B cell (primary cell): ENCODE measurements at regions not wholly inside any gene's neighbourhood (a gene's known extent, or its start where the extent isn't known, plus 50 kb on each side); places are given as distances from the start of the nearest gene placed in this dataset.

ENCODE experiments used
- ATAC-seq: fragments of 200-7000 bp; cut with Tn5 transposase; one replicate; pipeline ENCODE4 v1.10.0; 2021; ENCODE audit warnings: low read depth, mild to moderate bottlenecking, moderate number of reproducible peaks, moderate library complexity
- CTCF ChIA-PET: fragments of 350-600 bp; sonication (Branson Sonifier 250); formaldehyde crosslinking; loops from one replicate; lab custom pipeline; 2021; ENCODE audit warnings: antibody characterized with exemption, inconsistent platforms; lab: Charles Lee
- POLR2A ChIA-PET: fragments of 350-600 bp; sonication (Branson Sonifier 250); formaldehyde crosslinking; loops from one replicate; lab custom pipeline; 2021; ENCODE audit warnings: antibody characterized with exemption; lab: Charles Lee
- DNase-seq: peaks from one replicate; pipeline ENCODE4 v3.0.0; 2013
- H2AFZ ChIP-seq: 2 replicates; pipeline ENCODE4 v1.6.1; 2012; ENCODE audit warnings: mild to moderate bottlenecking, low read depth, low read length; ENCODE audit not compliant: insufficient read depth, poor library complexity, severe bottlenecking
- H3K27ac ChIP-seq, 2 donors: 1 replicate in 1 of 2; 2 replicates in 1 of 2; pipeline ENCODE4 v1.5.1; 2012 to 2013; ENCODE audit warnings: low read length in 2 of 2, mild to moderate bottlenecking in 2 of 2, moderate library complexity in 1 of 2
- H3K27me3 ChIP-seq, 4 experiments: fragments of 200-600 bp in 1 of 4; sonication (generic) in 1 of 4; replicated peaks in 1 of 4; 1 replicate in 2 of 4; 2 replicates in 2 of 4; pipeline versions ENCODE4 v1.6.1 to v1.7.0; 2013 to 2016; ENCODE audit warnings: low read length in 3 of 4, mild to moderate bottlenecking in 2 of 4, mixed read lengths in 1 of 4, moderate library complexity in 1 of 4; ENCODE audit not compliant: insufficient read depth in 4 of 4, control insufficient read depth in 3 of 4; ENCODE audit errors: control extremely low read depth in 1 of 4
- H3K36me3 ChIP-seq, 2 experiments: replicated peaks in 1 of 2; 1 replicate in 1 of 2; 2 replicates in 1 of 2; pipeline versions ENCODE4 v1.6.1 to v1.7.1; 2013; ENCODE audit warnings: low read length in 1 of 2; ENCODE audit not compliant: insufficient read depth in 2 of 2, control insufficient read depth in 1 of 2; ENCODE audit errors: control extremely low read depth in 1 of 2, extremely low read depth in 1 of 2
- H3K4me1 ChIP-seq, 2 donors: fragments of 200-600 bp in 1 of 2; sonication (generic) in 1 of 2; 1 replicate in 1 of 2; 2 replicates in 1 of 2; pipeline versions ENCODE4 v1.5.1 to v1.6.1; 2013 to 2017; ENCODE audit warnings: low read length in 2 of 2; ENCODE audit not compliant: control insufficient read depth in 2 of 2, insufficient read depth in 2 of 2
- H3K4me2 ChIP-seq: replicated peaks from 2 replicates; pipeline ENCODE3; 2012; ENCODE audit warnings: mild to moderate bottlenecking, low read depth, low read length; ENCODE audit not compliant: poor library complexity, severe bottlenecking
- H3K4me3 ChIP-seq, 5 experiments: fragments of 200-600 bp in 1 of 5; sonication (generic) in 1 of 5; 1 replicate in 3 of 5; 2 replicates in 2 of 5; pipeline versions ENCODE4 v1.5.1 to v1.7.0; 2011 to 2016; ENCODE audit warnings: low read length in 4 of 5, mild to moderate bottlenecking in 4 of 5, low read depth in 2 of 5, control low read depth in 1 of 5, moderate library complexity in 1 of 5; ENCODE audit not compliant: insufficient read depth in 1 of 5; ENCODE audit errors: control extremely low read depth in 1 of 5, extremely low read depth in 1 of 5
- H3K79me2 ChIP-seq: fragments of 200-600 bp; sonication (generic); one replicate; pipeline ENCODE4 v1.6.0; 2016; ENCODE audit warnings: low read length; ENCODE audit not compliant: control insufficient read depth, insufficient read depth
- H3K9ac ChIP-seq: fragments of 200-600 bp; sonication (generic); 2 replicates; pipeline ENCODE4 v1.6.1; 2017; ENCODE audit warnings: mild to moderate bottlenecking, low read length, moderate library complexity
- H3K9me3 ChIP-seq, 3 donors: one replicate each; pipeline versions ENCODE4 v1.6.1 to v1.7.1; 2013; ENCODE audit warnings: low read length in 2 of 3; ENCODE audit not compliant: control insufficient read depth in 2 of 3, insufficient read depth in 1 of 3; ENCODE audit errors: control extremely low read depth in 1 of 3
- H4K20me1 ChIP-seq: 2 replicates; pipeline ENCODE4 v1.6.0; 2012; ENCODE audit warnings: mild to moderate bottlenecking, low read length; ENCODE audit not compliant: insufficient read depth, control insufficient read depth, poor library complexity, severe bottlenecking
- H3K27ac Mint-ChIP-seq: one replicate; pipeline ENCODE4 v1.8.0; 2021; ENCODE audit warnings: mixed read lengths
- H3K27me3 Mint-ChIP-seq: one replicate; pipeline ENCODE4 v1.8.0; 2021; ENCODE audit warnings: mixed read lengths
- H3K4me1 Mint-ChIP-seq: one replicate; pipeline ENCODE4 v1.8.0; 2021; ENCODE audit warnings: mixed read lengths
- H3K4me3 Mint-ChIP-seq: one replicate; pipeline ENCODE4 v1.8.0; 2021; ENCODE audit warnings: mixed read lengths
- H3K9me3 Mint-ChIP-seq: one replicate; pipeline ENCODE4 v1.8.0; 2022; ENCODE audit warnings: mixed read lengths; ENCODE audit not compliant: insufficient read depth
- EZH2 ChIP-seq: IDR thresholded peaks from 2 replicates; pipeline ENCODE4 v1.6.1; 2012; ENCODE audit warnings: borderline replicate concordance, low read depth, mild to moderate bottlenecking, moderate library complexity, low read length; ENCODE audit not compliant: insufficient read depth, poor library complexity, severe bottlenecking
- WGBS: methylation state at CpG from one replicate; pipeline ENCODE4 v1.1.5; 2013; ENCODE audit warnings: missing lambda C conversion rate; ENCODE audit not compliant: insufficient coverage; 5-methylcytosine and 5-hydroxymethylcytosine counted together
- intact Hi-C: fragments of 100-400 bp; cut with micrococcal nuclease; formaldehyde crosslinking; loops from one replicate; pipeline ENCODE4 v1.10.0; 2022
- TF ChIP-seq, protein P1 (sequence below): fragments of 200-600 bp; IDR thresholded peaks from one replicate; pipeline ENCODE4 v1.8.0; 2022; ENCODE audit warnings: antibody characterized with exemption, mild to moderate bottlenecking

DNA sequence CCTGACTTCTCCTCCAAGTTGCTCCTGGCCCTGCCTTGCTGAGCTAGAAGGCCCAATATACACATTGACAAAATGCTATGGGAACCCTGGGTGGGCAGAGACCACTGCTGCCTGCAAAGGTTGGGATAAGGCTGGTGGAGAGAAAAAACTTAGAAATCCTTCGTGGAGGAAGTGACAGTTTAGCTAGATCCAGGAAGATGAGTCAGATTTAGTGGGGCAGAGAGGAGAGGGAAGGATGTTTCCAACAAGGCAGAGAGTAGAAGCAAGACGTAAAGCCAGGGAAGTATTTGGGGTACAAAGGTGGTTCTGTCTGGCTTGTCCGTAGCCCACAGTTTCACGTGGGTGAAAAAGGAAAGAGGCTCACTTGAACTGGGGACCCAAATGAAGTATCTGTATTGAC, 69.0 kb upstream of the CLMN start:
- H3K9me3 ChIP-seq, result peaks cover 0 to 8% (median 3%) of the 10 kb centered on the region in 3 donors
- Mint-ChIP-seq H3K4me3 (no peak overlapping the region), H3K27me3 (peaks cover 24% of the 10 kb centered on the region), H3K9me3 (peaks cover 3% of the 10 kb centered on the region), H3K27ac (no peak overlapping the region), H3K4me1 (no peaks in the 10 kb centered on the region)
- 87% methylated on average over 4 of the region's 4 CpGs for WGBS
- H4K20me1 ChIP-seq, result no peaks in the 10 kb centered on the region
- H3K27ac ChIP-seq, result no peak overlapping the region
- intact Hi-C loops, result no loop called here
- H3K4me1 ChIP-seq, result no peaks in the 10 kb centered on the region
- TF ChIP-seq, protein P1, sequence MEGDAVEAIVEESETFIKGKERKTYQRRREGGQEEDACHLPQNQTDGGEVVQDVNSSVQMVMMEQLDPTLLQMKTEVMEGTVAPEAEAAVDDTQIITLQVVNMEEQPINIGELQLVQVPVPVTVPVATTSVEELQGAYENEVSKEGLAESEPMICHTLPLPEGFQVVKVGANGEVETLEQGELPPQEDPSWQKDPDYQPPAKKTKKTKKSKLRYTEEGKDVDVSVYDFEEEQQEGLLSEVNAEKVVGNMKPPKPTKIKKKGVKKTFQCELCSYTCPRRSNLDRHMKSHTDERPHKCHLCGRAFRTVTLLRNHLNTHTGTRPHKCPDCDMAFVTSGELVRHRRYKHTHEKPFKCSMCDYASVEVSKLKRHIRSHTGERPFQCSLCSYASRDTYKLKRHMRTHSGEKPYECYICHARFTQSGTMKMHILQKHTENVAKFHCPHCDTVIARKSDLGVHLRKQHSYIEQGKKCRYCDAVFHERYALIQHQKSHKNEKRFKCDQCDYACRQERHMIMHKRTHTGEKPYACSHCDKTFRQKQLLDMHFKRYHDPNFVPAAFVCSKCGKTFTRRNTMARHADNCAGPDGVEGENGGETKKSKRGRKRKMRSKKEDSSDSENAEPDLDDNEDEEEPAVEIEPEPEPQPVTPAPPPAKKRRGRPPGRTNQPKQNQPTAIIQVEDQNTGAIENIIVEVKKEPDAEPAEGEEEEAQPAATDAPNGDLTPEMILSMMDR, result no peak
- no peak for TF ChIP-seq EZH2
- H3K79me2 ChIP-seq, result peaks cover 3% of the 10 kb centered on the region
- no peak overlapping the region for H3K4me2 ChIP-seq
- POLR2A ChIA-PET, result no interaction called here
- no peaks in the 10 kb centered on the region for H3K36me3 ChIP-seq
- H3K4me3 ChIP-seq, result no peak overlapping the region
- DNase-seq, result no peak
- peaks cover 0 to 5% (median 2%) of the 10 kb centered on the region in 4 experiments for H3K27me3 ChIP-seq
- no peak overlapping the region for H3K9ac ChIP-seq
- CTCF ChIA-PET, result interaction anchor here (0.5 kb wide), 1 partner anchor 209 kb away, joined by 3 read pairs; no protein-coding TSS in a partner anchor
- no peak for ATAC-seq
- no peak overlapping the region for H2AFZ ChIP-seq

DNA sequence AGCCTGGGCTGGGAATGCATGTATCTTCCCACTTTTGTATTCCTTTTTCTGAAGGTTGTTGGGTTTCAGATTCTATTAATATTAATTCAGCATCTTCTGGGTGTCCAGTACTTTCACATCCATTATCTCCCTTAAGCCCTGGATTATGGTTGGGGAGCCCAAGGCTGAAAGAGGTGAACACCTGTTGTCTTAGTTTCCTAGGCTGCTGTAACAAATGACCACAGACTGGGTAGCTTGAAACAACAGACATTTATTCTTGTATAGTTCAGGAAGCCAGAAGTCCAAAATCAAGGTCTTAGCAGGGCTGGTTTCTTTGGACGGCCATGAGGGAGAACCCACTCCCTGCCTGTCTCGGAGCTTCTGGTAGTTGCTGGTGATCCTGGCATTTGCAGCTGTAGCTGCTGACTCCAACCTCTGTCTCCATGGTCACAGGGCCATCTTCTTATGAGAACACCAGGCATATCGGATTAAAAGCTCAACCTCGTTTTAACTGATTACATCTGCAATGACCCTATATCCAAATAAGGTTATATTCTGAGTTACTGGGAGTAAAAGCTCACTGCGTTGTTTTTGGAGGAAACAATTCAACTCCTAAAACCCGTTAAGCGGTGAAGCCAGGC, 68.2 kb upstream of the CLMN start:
- intact Hi-C loops, result no loop called here
- Histone ChIP-seq H2AFZ (no peak overlapping the region), H3K27ac (no peak overlapping the region), H3K79me2 (peaks cover 3% of the 10 kb centered on the region), H3K36me3 (no peaks in the 10 kb centered on the region), H3K4me2 (no peak overlapping the region), H3K9ac (no peak overlapping the region), H3K4me3 (no peak overlapping the region), H3K27me3 (peaks cover 0 to 5% (median 2%) of the 10 kb centered on the region in 4 experiments), H3K9me3 (peaks cover 0 to 8% (median 3%) of the 10 kb centered on the region in 3 donors), H3K4me1 (no peaks in the 10 kb centered on the region), H4K20me1 (no peaks in the 10 kb centered on the region)
- H3K27me3 Mint-ChIP-seq, result peaks cover 24% of the 10 kb centered on the region
- ATAC-seq, result no peak
- peaks cover 3% of the 10 kb centered on the region for H3K9me3 Mint-ChIP-seq
- WGBS, result 100% methylated on average over 2 of the region's 7 CpGs
- no peak overlapping the region for H3K4me3 Mint-ChIP-seq
- CTCF ChIA-PET, result interaction anchor here (0.5 kb wide), 1 partner anchor 209 kb away, joined by 3 read pairs; no protein-coding TSS in a partner anchor
- no peak overlapping the region for H3K27ac Mint-ChIP-seq
- TF ChIP-seq, protein P1, result no peak
- TF ChIP-seq EZH2, result no peak
- H3K4me1 Mint-ChIP-seq, result no peaks in the 10 kb centered on the region
- no peak for DNase-seq
- POLR2A ChIA-PET, result no interaction called here
